ENCODE measurements at regions not wholly inside any gene's neighbourhood (a gene's known extent, or its start where the extent isn't known, plus 50 kb on each side); places are given as distances from the start of the nearest gene placed in this dataset.

GRCh38 chr5:158502686-158503085 lies 597.0 kb downstream of the EBF1 start:
- no peak for TF ChIP-seq EP300 (IDR thresholded peaks at IDR 0.05)
- TF ChIP-seq POLR2AphosphoS5 (IDR thresholded peaks at IDR 0.05): no peak
